Lower lobe of right lung (tissue), 2 donors: ENCODE measurements at regions not wholly inside any gene's neighbourhood (a gene's known extent, or its start where the extent isn't known, plus 50 kb on each side); places are given as distances from the start of the nearest gene placed in this dataset.

ENCODE experiments used
- ATAC-seq, 2 donors: fragments of 200-7000 bp; cut with Tn5 transposase; one replicate each; pipeline ENCODE4 v1.9.1; 2020 to 2022; ENCODE audit warnings: mild to moderate bottlenecking in 2 of 2, moderate library complexity in 2 of 2
- DNase-seq: peaks from one replicate; pipeline ENCODE4 v3.0.0-alpha.2; 2020
- H3K27ac ChIP-seq: fragments of 200-600 bp; one replicate; pipeline ENCODE4 v1.8.0; 2022
- H3K27me3 ChIP-seq: fragments of 200-600 bp; one replicate; pipeline ENCODE4 v1.8.0; 2022; ENCODE audit warnings: low read depth
- H3K36me3 ChIP-seq: fragments of 200-600 bp; one replicate; pipeline ENCODE4 v1.8.0; 2022; ENCODE audit warnings: mild to moderate bottlenecking
- H3K4me1 ChIP-seq: fragments of 200-600 bp; one replicate; pipeline ENCODE4 v1.8.0; 2022
- H3K4me3 ChIP-seq: fragments of 200-600 bp; one replicate; pipeline ENCODE4 v1.8.0; 2022; ENCODE audit warnings: mild to moderate bottlenecking
- H3K9me3 ChIP-seq: fragments of 200-600 bp; one replicate; pipeline ENCODE4 v1.8.0; 2022
- CTCF ChIP-seq: fragments of 200-600 bp; IDR thresholded peaks from one replicate; pipeline ENCODE4 v1.8.0; 2022; ENCODE audit warnings: antibody characterized with exemption, mild to moderate bottlenecking
- intact Hi-C: fragments of 100-400 bp; cut with DNase I; formaldehyde crosslinking; loops from one replicate; pipeline ENCODE4 v1.11.0; 2022
- donor health status: DM: no; HTN: yes; CAD: no; lungs with severe emphysema.

- Histone ChIP-seq H3K9me3 (no peaks in the 10 kb centered on the region), H3K27me3 (no peaks in the 10 kb centered on the region), H3K36me3 (no peaks in the 10 kb centered on the region), H3K4me3 (no peak overlapping the region), H3K27ac (no peak overlapping the region), H3K4me1 (no peaks in the 10 kb centered on the region)
- intact Hi-C loops, result no loop called here
- no peak for TF ChIP-seq CTCF
- no peak for DNase-seq
- ATAC-seq, result no peak
These were observed 113.7 kb upstream of the SGCG start for GRCh38 chr13:23067129-23067528.

- Histone ChIP-seq H3K27ac (no peak overlapping the region), H3K27me3 (no peaks in the 10 kb centered on the region), H3K4me3 (no peak overlapping the region), H3K36me3 (no peaks in the 10 kb centered on the region), H3K9me3 (no peaks in the 10 kb centered on the region), H3K4me1 (no peaks in the 10 kb centered on the region)
- intact Hi-C loops, result no loop called here
- TF ChIP-seq CTCF, result no peak
- ATAC-seq, result no peak
- no peak for DNase-seq
These were observed 111.2 kb upstream of the SGCG start for GRCh38 chr13:23069566-23069965.

GRCh38 chr13:23074075-23074828, 106.5 kb upstream of the SGCG start:
- no peak overlapping the region for H3K4me3 ChIP-seq
- intact Hi-C loops, result no loop called here

GRCh38 chr13:23081220-23081619, 99.6 kb upstream of the SGCG start:
- no peak for ATAC-seq
- intact Hi-C loops, result no loop called here
- Histone ChIP-seq H3K36me3 (no peaks in the 10 kb centered on the region), H3K4me1 (no peaks in the 10 kb centered on the region), H3K4me3 (no peak overlapping the region), H3K9me3 (no peaks in the 10 kb centered on the region), H3K27me3 (no peaks in the 10 kb centered on the region), H3K27ac (no peak overlapping the region)
- no peak for TF ChIP-seq CTCF
- DNase-seq, result no peak

More at GRCh38 chr13:23074075-23074828, 106.5 kb upstream of the SGCG start:
- ATAC-seq (peak in 1 of 2 donors; percentile 26), DNase-seq (no peak)
- Histone ChIP-seq H3K27me3 (no peaks in the 10 kb centered on the region), H3K27ac (no peak overlapping the region), H3K9me3 (no peaks in the 10 kb centered on the region), H3K36me3 (no peaks in the 10 kb centered on the region), H3K4me1 (no peaks in the 10 kb centered on the region)
- TF ChIP-seq CTCF, result no peak

- Histone ChIP-seq H3K4me1 (no peaks in the 10 kb centered on the region), H3K4me3 (no peak overlapping the region), H3K36me3 (no peaks in the 10 kb centered on the region), H3K9me3 (no peaks in the 10 kb centered on the region), H3K27me3 (no peaks in the 10 kb centered on the region), H3K27ac (no peak overlapping the region)
- intact Hi-C loops, result no loop called here
- DNase-seq (no peak), ATAC-seq (no peak)
- no peak for TF ChIP-seq CTCF
These were observed 98.9 kb upstream of the SGCG start for GRCh38 chr13:23081901-23082300.
